ENCODE measurements at regions not wholly inside any gene's neighbourhood (a gene's known extent, or its start where the extent isn't known, plus 50 kb on each side); places are given as distances from the start of the nearest gene placed in this dataset.
"Not testable (repeated sequence)": the region's sequence is repeated elsewhere in the genome, so short reads cannot be mapped to it uniquely, and the experiment has no call there.

DNA sequence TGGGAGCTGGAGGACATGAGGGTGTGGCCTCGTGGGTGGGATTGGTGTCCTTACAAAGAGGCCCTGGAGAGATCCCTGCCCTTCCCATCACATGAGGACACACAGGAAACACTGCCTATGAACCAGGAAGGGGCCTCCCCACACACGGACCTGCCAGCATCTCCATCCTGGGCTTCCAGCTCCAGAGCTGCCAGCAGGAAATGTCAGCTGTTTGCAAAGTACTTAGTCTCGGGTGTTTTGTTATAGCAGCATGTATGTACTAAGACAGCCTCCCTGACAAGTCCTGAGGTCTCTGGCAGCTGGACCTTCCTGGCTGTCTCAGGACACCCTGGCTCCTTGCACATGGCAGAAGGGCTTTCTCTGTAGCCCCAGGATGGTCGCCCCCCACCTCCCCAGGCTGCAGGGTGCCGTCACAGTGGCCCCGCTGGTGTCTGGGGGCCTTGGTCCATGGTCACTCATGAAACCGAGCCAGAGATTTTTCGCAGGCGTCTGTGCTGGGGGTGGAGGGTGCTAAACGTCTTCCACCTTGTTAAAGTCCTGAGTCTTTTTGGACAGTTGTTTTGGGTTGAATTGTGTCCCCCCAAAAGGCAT is 157.0 kb upstream of the ZNF469 start:
- not testable (repeated sequence) for TF ChIP-seq POLR2A (IDR thresholded peaks at IDR 0.05; ENCODE audit: low read depth, low read length); POLR2AphosphoS5 (IDR thresholded peaks at IDR 0.05; ENCODE audit: low read depth, low read length); TAF1 (IDR thresholded peaks at IDR 0.05; ENCODE audit: low read depth, low read length); SPI1 (IDR thresholded peaks at IDR 0.05; ENCODE audit: low read depth, low read length); POU2F2 (IDR thresholded peaks at IDR 0.05; ENCODE audit: low read depth, low read length); PAX5 (IDR thresholded peaks at IDR 0.05; ENCODE audit: insufficient read depth, low read length, severe bottlenecking)
